ENCODE measurements at regions not wholly inside any gene's neighbourhood (a gene's known extent, or its start where the extent isn't known, plus 50 kb on each side); places are given as distances from the start of the nearest gene placed in this dataset.

GRCh38 chr2:162992828-162993227, 154.3 kb upstream of the KCNH7 start:
- Mint-ChIP-seq H3K4me1 (no peaks in the 10 kb centered on the region), H3K4me3 (no peak overlapping the region), H3K36me3 (no peaks in the 10 kb centered on the region), H3K27ac (no peak overlapping the region), H3K9me3 (peaks cover 18% of the 10 kb centered on the region)
- ATAC-seq, result no peak
- no peak for DNase-seq (ENCODE audit: low spot score in 2 of 2)

GRCh38 chr2:162989507-162989906, 150.9 kb upstream of the KCNH7 start:
- DNase-seq (ENCODE audit: low spot score in 2 of 2) (no peak), ATAC-seq (no peak)
- Mint-ChIP-seq H3K36me3 (no peaks in the 10 kb centered on the region), H3K27ac (no peak overlapping the region), H3K4me3 (no peak overlapping the region), H3K9me3 (peaks cover 14% of the 10 kb centered on the region), H3K4me1 (no peaks in the 10 kb centered on the region)

- peaks cover 2% of the 10 kb centered on the region for H3K9me3 Mint-ChIP-seq
- H3K27ac Mint-ChIP-seq, result no peak overlapping the region
- H3K36me3 Mint-ChIP-seq, result no peaks in the 10 kb centered on the region
- no peak overlapping the region for H3K4me3 Mint-ChIP-seq
- no peak for ATAC-seq
- no peak for DNase-seq (ENCODE audit: low spot score in 2 of 2)
- H3K4me1 Mint-ChIP-seq, result no peaks in the 10 kb centered on the region
Measured at GRCh38 chr2:162974771-162975170, 136.2 kb upstream of the KCNH7 start.

- ATAC-seq (no peak), DNase-seq (ENCODE audit: low spot score in 2 of 2) (no peak)
- Mint-ChIP-seq H3K9me3 (peaks cover 2% of the 10 kb centered on the region), H3K4me3 (no peak overlapping the region), H3K27ac (no peak overlapping the region), H3K36me3 (no peaks in the 10 kb centered on the region), H3K4me1 (no peaks in the 10 kb centered on the region)
Measured at GRCh38 chr2:162972383-162972782, 133.8 kb upstream of the KCNH7 start.

GRCh38 chr2:162968306-162968705, 129.7 kb upstream of the KCNH7 start:
- H3K36me3 Mint-ChIP-seq, result no peaks in the 10 kb centered on the region
- peaks cover 6% of the 10 kb centered on the region for H3K9me3 Mint-ChIP-seq
- no peaks in the 10 kb centered on the region for H3K4me1 Mint-ChIP-seq
- ATAC-seq (no peak), DNase-seq (ENCODE audit: low spot score in 2 of 2) (no peak)
- H3K27ac Mint-ChIP-seq, result no peak overlapping the region
- no peak overlapping the region for H3K4me3 Mint-ChIP-seq

- ATAC-seq (no peak), DNase-seq (ENCODE audit: low spot score in 2 of 2) (no peak)
- Mint-ChIP-seq H3K36me3 (no peaks in the 10 kb centered on the region), H3K4me3 (no peak overlapping the region), H3K4me1 (no peaks in the 10 kb centered on the region), H3K9me3 (peaks cover 6% of the 10 kb centered on the region), H3K27ac (no peak overlapping the region)
Measured at GRCh38 chr2:162967811-162968210, 129.2 kb upstream of the KCNH7 start.

GRCh38 chr2:162967147-162967546, 128.6 kb upstream of the KCNH7 start:
- Mint-ChIP-seq H3K4me3 (no peak overlapping the region), H3K4me1 (no peaks in the 10 kb centered on the region), H3K9me3 (peaks cover 6% of the 10 kb centered on the region), H3K36me3 (no peaks in the 10 kb centered on the region), H3K27ac (no peak overlapping the region)
- no peak for DNase-seq (ENCODE audit: low spot score in 2 of 2)
- ATAC-seq, result no peak

GRCh38 chr2:162965191-162965590, 126.6 kb upstream of the KCNH7 start:
- Mint-ChIP-seq H3K27ac (no peak overlapping the region), H3K36me3 (no peaks in the 10 kb centered on the region), H3K9me3 (peaks cover 3% of the 10 kb centered on the region), H3K4me3 (no peak overlapping the region), H3K4me1 (no peaks in the 10 kb centered on the region)
- ATAC-seq (no peak), DNase-seq (ENCODE audit: low spot score in 2 of 2) (no peak)

GRCh38 chr2:162964513-162964912, 125.9 kb upstream of the KCNH7 start:
- Mint-ChIP-seq H3K9me3 (peaks cover 7% of the 10 kb centered on the region), H3K27ac (no peak overlapping the region), H3K36me3 (no peaks in the 10 kb centered on the region), H3K4me3 (no peak overlapping the region), H3K4me1 (no peaks in the 10 kb centered on the region)
- ATAC-seq (no peak), DNase-seq (ENCODE audit: low spot score in 2 of 2) (no peak)

GRCh38 chr2:162963156-162963555, 124.6 kb upstream of the KCNH7 start:
- peaks cover 20% of the 10 kb centered on the region for H3K9me3 Mint-ChIP-seq
- ATAC-seq (no peak), DNase-seq (ENCODE audit: low spot score in 2 of 2) (no peak)
- no peaks in the 10 kb centered on the region for H3K36me3 Mint-ChIP-seq
- H3K4me3 Mint-ChIP-seq, result no peak overlapping the region
- no peak overlapping the region for H3K27ac Mint-ChIP-seq
- no peaks in the 10 kb centered on the region for H3K4me1 Mint-ChIP-seq

GRCh38 chr2:162945785-162946184, 107.2 kb upstream of the KCNH7 start:
- Mint-ChIP-seq H3K9me3 (peaks cover 13% of the 10 kb centered on the region), H3K27ac (no peak overlapping the region), H3K4me1 (no peaks in the 10 kb centered on the region)

GRCh38 chr2:162938387-162938786, 99.8 kb upstream of the KCNH7 start:
- Mint-ChIP-seq H3K36me3 (no peaks in the 10 kb centered on the region), H3K9me3 (peaks cover 5% of the 10 kb centered on the region), H3K4me3 (no peak overlapping the region), H3K4me1 (no peaks in the 10 kb centered on the region), H3K27ac (no peak overlapping the region)
- ATAC-seq, result no peak
- no peak for DNase-seq (ENCODE audit: low spot score in 2 of 2)

More at GRCh38 chr2:162945785-162946184, 107.2 kb upstream of the KCNH7 start:
- no peak for DNase-seq (ENCODE audit: low spot score in 2 of 2)
- ATAC-seq, result no peak
- Mint-ChIP-seq H3K4me3 (no peak overlapping the region), H3K36me3 (no peaks in the 10 kb centered on the region)

GRCh38 chr2:162934191-162934590, 95.6 kb upstream of the KCNH7 start:
- no peaks in the 10 kb centered on the region for H3K4me1 Mint-ChIP-seq
- no peak overlapping the region for H3K4me3 Mint-ChIP-seq
- H3K36me3 Mint-ChIP-seq, result no peaks in the 10 kb centered on the region
- peaks cover 8% of the 10 kb centered on the region for H3K9me3 Mint-ChIP-seq
- ATAC-seq, result no peak
- no peak for DNase-seq (ENCODE audit: low spot score in 2 of 2)
- H3K27ac Mint-ChIP-seq, result no peak overlapping the region

GRCh38 chr2:162932416-162932815, 93.8 kb upstream of the KCNH7 start:
- peaks cover 6% of the 10 kb centered on the region for H3K9me3 Mint-ChIP-seq
- no peak for DNase-seq (ENCODE audit: low spot score in 2 of 2)
- no peak for ATAC-seq
- H3K27ac Mint-ChIP-seq, result no peak overlapping the region
- no peaks in the 10 kb centered on the region for H3K4me1 Mint-ChIP-seq
- H3K36me3 Mint-ChIP-seq, result no peaks in the 10 kb centered on the region
- no peak overlapping the region for H3K4me3 Mint-ChIP-seq

- Mint-ChIP-seq H3K4me3 (no peak overlapping the region), H3K27ac (no peak overlapping the region), H3K36me3 (no peaks in the 10 kb centered on the region), H3K9me3 (peaks cover 8% of the 10 kb centered on the region), H3K4me1 (no peaks in the 10 kb centered on the region)
- DNase-seq (ENCODE audit: low spot score in 2 of 2), result no peak
- ATAC-seq, result no peak
Measured at GRCh38 chr2:162929571-162929970, 91.0 kb upstream of the KCNH7 start.

- no peaks in the 10 kb centered on the region for H3K36me3 Mint-ChIP-seq
- no peak overlapping the region for H3K27ac Mint-ChIP-seq
- no peak for ATAC-seq
- H3K4me1 Mint-ChIP-seq, result no peaks in the 10 kb centered on the region
- H3K4me3 Mint-ChIP-seq, result no peak overlapping the region
- DNase-seq (ENCODE audit: low spot score in 2 of 2), result no peak
- peaks cover 13% of the 10 kb centered on the region for H3K9me3 Mint-ChIP-seq
Measured at GRCh38 chr2:162928356-162928755, 89.8 kb upstream of the KCNH7 start.

- ATAC-seq, result no peak
- Mint-ChIP-seq H3K36me3 (no peaks in the 10 kb centered on the region), H3K4me1 (no peaks in the 10 kb centered on the region), H3K9me3 (peaks cover 20% of the 10 kb centered on the region), H3K27ac (no peak overlapping the region), H3K4me3 (no peak overlapping the region)
- DNase-seq (ENCODE audit: low spot score in 2 of 2), result no peak
Measured at GRCh38 chr2:162926907-162927306, 88.3 kb upstream of the KCNH7 start.

Measured in stimulated activated effector memory CD8-positive, alpha-beta T cell treated with anti-CD3 and anti-CD28 coated beads, Interleukin-12 subunit alpha, Interleukin-12 subunit beta, amount 100 ng/mL, for 72 hours (primary cell).